Peyer's patch (tissue), 4 donors: ENCODE measurements at regions not wholly inside any gene's neighbourhood (a gene's known extent, or its start where the extent isn't known, plus 50 kb on each side); places are given as distances from the start of the nearest gene placed in this dataset.

ENCODE experiments used
- DNase-seq, 3 donors: peaks; one replicate each; pipeline ENCODE4 v3.0.0-alpha.2; 2017 to 2019
- H3K27ac ChIP-seq, 4 donors: fragments of 200-600 bp; sonication (generic); one replicate each; pipeline ENCODE4 v1.5.1; 2016 to 2019
- H3K27me3 ChIP-seq, 2 donors: fragments of 200-600 bp; sonication (generic); one replicate each; pipeline ENCODE4 v1.5.1; 2019
- H3K36me3 ChIP-seq, 3 donors: fragments of 200-600 bp; sonication (generic); one replicate each; pipeline ENCODE4 v1.5.1; 2016 to 2019
- H3K4me1 ChIP-seq, 4 donors: fragments of 200-600 bp; sonication (generic); one replicate each; pipeline ENCODE4 v1.5.1; 2016 to 2019
- H3K4me3 ChIP-seq, 4 donors: fragments of 200-600 bp; sonication (generic); 1 replicate in 3 of 4; 2 replicates in 1 of 4; pipeline ENCODE4 v1.5.1; 2016 to 2019; ENCODE audit warnings: mild to moderate bottlenecking in 1 of 4
- H3K9me3 ChIP-seq, 4 donors: fragments of 200-600 bp; sonication (generic); one replicate each; pipeline ENCODE4 v1.5.1; 2016 to 2019; ENCODE audit warnings: mild to moderate bottlenecking in 1 of 4
- POLR2A ChIP-seq, 2 donors: fragments of 450-650 bp; IDR thresholded peaks; one replicate each; pipeline ENCODE4 v1.5.1; 2017; ENCODE audit warnings: antibody characterized with exemption in 2 of 2, mild to moderate bottlenecking in 2 of 2, moderate library complexity in 2 of 2
- TF ChIP-seq, protein P1 (sequence below), 6 experiments: fragments of 450-650 bp in 4 of 6; fragments of 200-600 bp in 2 of 6; sonication (generic) in 1 of 6; IDR thresholded peaks; one replicate each; pipeline ENCODE4 v1.5.1; 2017 to 2019; ENCODE audit warnings: antibody characterized with exemption in 6 of 6, mild to moderate bottlenecking in 3 of 6, moderate library complexity in 1 of 6

DNA sequence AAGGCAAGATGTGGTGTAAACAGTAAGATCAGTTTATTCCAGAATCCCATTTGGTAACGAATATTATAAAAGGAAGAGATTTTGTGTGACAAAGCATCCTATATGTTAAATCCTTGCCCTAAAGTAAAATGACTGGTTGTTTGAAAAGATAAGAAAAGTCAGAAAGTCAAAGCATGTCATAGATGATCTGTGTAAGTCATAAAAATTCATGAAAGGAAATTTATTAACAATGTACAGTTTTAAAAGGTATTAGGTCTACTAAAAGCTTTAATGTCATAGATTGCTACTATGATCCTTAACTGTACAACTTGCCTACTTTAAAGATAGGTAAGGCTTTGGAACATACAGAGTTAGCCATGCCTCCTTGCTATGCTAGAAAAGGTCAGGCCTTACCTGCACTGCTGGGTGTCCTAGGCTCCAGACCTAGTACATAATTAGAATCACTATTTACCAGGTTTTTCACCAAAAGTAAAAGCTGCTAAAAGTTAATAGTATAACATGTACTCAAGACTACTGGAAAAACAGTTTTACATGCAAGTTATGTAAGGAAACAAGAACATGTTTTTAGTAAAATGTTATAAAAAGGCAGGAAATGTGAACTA, 1090.1 kb upstream of the ADGRB3 start:
- Histone ChIP-seq H3K9me3 (peaks cover 0 to 6% (median 0%) of the 10 kb centered on the region in 4 donors), H3K4me1 (no peaks in the 10 kb centered on the region), H3K27me3 (no peaks in the 10 kb centered on the region), H3K27ac (no peak overlapping the region), H3K36me3 (no peaks in the 10 kb centered on the region), H3K4me3 (no peak overlapping the region)
- TF ChIP-seq POLR2A (IDR thresholded peaks at IDR 0.05), result no peak
- TF ChIP-seq, protein P1, sequence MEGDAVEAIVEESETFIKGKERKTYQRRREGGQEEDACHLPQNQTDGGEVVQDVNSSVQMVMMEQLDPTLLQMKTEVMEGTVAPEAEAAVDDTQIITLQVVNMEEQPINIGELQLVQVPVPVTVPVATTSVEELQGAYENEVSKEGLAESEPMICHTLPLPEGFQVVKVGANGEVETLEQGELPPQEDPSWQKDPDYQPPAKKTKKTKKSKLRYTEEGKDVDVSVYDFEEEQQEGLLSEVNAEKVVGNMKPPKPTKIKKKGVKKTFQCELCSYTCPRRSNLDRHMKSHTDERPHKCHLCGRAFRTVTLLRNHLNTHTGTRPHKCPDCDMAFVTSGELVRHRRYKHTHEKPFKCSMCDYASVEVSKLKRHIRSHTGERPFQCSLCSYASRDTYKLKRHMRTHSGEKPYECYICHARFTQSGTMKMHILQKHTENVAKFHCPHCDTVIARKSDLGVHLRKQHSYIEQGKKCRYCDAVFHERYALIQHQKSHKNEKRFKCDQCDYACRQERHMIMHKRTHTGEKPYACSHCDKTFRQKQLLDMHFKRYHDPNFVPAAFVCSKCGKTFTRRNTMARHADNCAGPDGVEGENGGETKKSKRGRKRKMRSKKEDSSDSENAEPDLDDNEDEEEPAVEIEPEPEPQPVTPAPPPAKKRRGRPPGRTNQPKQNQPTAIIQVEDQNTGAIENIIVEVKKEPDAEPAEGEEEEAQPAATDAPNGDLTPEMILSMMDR (IDR thresholded peaks at IDR 0.05), result no peak
- DNase-seq, result no peak

DNA sequence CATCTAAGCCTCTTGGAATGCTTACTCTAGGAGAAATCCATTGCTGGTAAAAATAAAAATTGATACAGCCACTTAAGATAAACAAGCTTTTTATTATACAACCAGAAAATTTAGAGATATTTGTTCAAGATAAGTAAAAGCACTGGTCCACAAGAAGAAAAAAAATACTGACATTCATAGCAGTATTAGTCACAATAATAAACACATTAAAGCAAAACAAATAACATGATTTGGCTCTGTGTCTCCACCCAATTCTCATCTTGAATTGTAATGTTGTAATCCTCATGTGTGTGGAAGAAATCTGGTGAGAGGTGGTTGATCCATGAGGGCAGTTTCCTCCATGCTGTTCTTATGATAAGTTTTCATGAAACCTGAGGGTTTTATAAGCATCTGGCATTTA, 1093.5 kb upstream of the ADGRB3 start:
- DNase-seq, result no peak
- H3K27ac ChIP-seq, result no peak overlapping the region
- TF ChIP-seq, protein P1 (IDR thresholded peaks at IDR 0.05), result no peak
- TF ChIP-seq POLR2A (IDR thresholded peaks at IDR 0.05), result no peak
- H3K4me3 ChIP-seq, result no peak overlapping the region
- no peaks in the 10 kb centered on the region for H3K4me1 ChIP-seq
- H3K27me3 ChIP-seq, result no peaks in the 10 kb centered on the region
- no peaks in the 10 kb centered on the region for H3K36me3 ChIP-seq
- no peaks in the 10 kb centered on the region for H3K9me3 ChIP-seq

DNA sequence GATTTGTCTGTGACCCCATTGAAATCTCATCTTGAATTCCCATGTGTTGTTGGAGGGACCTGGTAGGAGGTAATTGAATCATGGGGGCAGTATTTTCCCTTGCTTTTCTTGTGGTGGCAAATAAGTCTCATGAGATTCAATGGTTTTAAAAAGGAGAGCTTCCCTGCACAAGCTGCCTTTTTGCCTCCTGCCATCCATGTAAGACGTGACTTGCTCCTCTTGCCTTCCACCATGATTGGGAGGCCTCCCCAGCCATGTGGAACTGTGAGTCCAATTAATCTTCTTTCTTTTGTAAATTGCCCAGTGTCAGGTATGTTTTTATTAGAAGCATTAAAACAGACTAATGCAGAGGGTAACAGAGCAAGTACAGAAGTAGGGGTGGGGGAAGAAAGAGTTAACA, 1097.0 kb upstream of the ADGRB3 start:
- DNase-seq, result no peak
- Histone ChIP-seq H3K27ac (no peak overlapping the region), H3K9me3 (no peaks in the 10 kb centered on the region), H3K27me3 (no peaks in the 10 kb centered on the region), H3K36me3 (no peaks in the 10 kb centered on the region), H3K4me1 (no peaks in the 10 kb centered on the region), H3K4me3 (no peak overlapping the region)
- TF ChIP-seq, protein P1 (IDR thresholded peaks at IDR 0.05), result no peak
- TF ChIP-seq POLR2A (IDR thresholded peaks at IDR 0.05), result no peak

DNA sequence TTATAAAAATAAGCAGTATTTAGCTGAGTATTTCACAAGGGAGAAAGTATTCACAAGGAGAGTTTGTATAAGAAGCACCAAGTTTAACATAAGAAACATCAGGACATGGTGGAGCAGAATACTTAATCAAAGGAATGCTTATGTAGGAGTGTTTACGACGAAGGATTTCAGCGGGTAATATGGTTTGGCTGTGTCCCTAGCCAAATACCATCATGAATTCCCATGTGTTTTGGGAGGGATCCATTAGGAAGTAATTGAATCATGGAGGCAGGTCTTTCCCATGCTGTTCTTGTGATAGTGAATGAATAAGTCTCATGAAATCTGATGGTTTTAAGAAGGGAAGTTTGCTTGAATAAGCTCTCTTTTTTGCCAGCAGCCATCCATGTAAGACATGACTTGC, 1099.1 kb upstream of the ADGRB3 start:
- Histone ChIP-seq H3K9me3 (no peaks in the 10 kb centered on the region), H3K27ac (no peak overlapping the region), H3K36me3 (no peaks in the 10 kb centered on the region), H3K4me1 (no peaks in the 10 kb centered on the region), H3K4me3 (no peak overlapping the region), H3K27me3 (no peaks in the 10 kb centered on the region)
- TF ChIP-seq, protein P1 (IDR thresholded peaks at IDR 0.05), result no peak
- TF ChIP-seq POLR2A (IDR thresholded peaks at IDR 0.05), result no peak
- no peak for DNase-seq

DNA sequence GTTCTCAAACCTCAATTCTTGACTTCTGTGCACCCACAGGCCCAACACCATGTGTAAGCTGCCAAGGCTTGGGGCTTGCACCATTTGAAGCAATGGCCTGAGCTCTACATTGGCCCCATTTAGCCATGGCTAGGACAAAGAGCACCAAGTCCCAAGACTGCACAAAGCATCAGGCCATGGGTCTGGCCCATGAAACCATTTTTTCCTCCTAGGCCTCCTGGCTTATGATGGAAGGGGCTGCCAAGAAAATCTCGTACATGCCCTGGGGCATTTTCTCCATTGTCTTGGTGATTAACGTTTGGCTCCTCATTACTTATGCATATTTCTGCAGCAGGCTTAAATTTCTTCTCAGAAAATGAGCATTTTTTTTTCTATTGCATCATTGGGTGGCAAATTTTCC, 1128.7 kb upstream of the ADGRB3 start:
- DNase-seq, result no peak
- Histone ChIP-seq H3K4me3 (no peak overlapping the region), H3K27me3 (no peaks in the 10 kb centered on the region), H3K36me3 (no peaks in the 10 kb centered on the region), H3K27ac (no peak overlapping the region), H3K4me1 (no peaks in the 10 kb centered on the region), H3K9me3 (no peaks in the 10 kb centered on the region)
- TF ChIP-seq POLR2A (IDR thresholded peaks at IDR 0.05), result no peak
- TF ChIP-seq, protein P1 (IDR thresholded peaks at IDR 0.05), result no peak

DNA sequence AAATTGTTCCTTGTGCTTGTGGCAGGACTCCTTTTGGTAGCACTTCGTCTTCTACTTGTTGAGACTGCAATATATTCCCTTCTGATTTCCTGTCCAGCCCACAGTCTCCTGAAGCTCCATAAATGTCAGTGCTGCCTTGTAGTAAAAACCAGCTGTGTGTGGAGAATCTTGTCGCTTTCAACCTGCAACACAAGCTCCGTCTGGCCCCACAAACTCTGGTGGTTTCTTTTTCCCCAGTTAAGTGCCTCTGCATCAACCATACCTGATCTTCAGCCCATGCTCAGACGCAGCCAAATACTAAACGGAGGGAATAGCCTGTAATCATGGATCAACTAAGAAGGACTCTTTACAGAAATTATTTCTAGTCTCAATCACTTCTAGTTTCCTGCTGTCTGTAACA, 1133.3 kb upstream of the ADGRB3 start:
- no peak for DNase-seq
- Histone ChIP-seq H3K4me3 (no peak overlapping the region), H3K4me1 (no peaks in the 10 kb centered on the region), H3K36me3 (no peaks in the 10 kb centered on the region), H3K27me3 (no peaks in the 10 kb centered on the region), H3K9me3 (no peaks in the 10 kb centered on the region), H3K27ac (no peak overlapping the region)
- TF ChIP-seq, protein P1 (IDR thresholded peaks at IDR 0.05), result no peak
- TF ChIP-seq POLR2A (IDR thresholded peaks at IDR 0.05), result no peak
